ENCODE measurements at regions not wholly inside any gene's neighbourhood (a gene's known extent, or its start where the extent isn't known, plus 50 kb on each side); places are given as distances from the start of the nearest gene placed in this dataset.

- TF ChIP-seq CTCF (IDR thresholded peaks at IDR 0.05), result no peak
- TF ChIP-seq POLR2A (IDR thresholded peaks at IDR 0.05), result no peak
Observed at GRCh38 chr13:103133556-103133955, 67.3 kb upstream of the SLC10A2 start.

Data from vagina (tissue), 2 donors.